Activated CD4-positive, alpha-beta memory T cell treated with anti-CD3 and anti-CD28 coated beads for 36 hours (primary cell): ENCODE measurements at regions not wholly inside any gene's neighbourhood (a gene's known extent, or its start where the extent isn't known, plus 50 kb on each side); places are given as distances from the start of the nearest gene placed in this dataset.
"Not testable (repeated sequence)": the region's sequence is repeated elsewhere in the genome, so short reads cannot be mapped to it uniquely, and the experiment has no call there.

Source experiments
- CTCF ChIA-PET: fragments of 350-600 bp; sonication (Branson Sonifier 250); formaldehyde crosslinking; loops from one replicate; lab custom pipeline; 2021; ENCODE audit warnings: antibody characterized with exemption, inconsistent platforms; lab: Charles Lee
- POLR2A ChIA-PET: fragments of 350-600 bp; sonication (Branson Sonifier 250); formaldehyde crosslinking; loops from one replicate; lab custom pipeline; 2021; ENCODE audit warnings: antibody characterized with exemption; lab: Charles Lee
- DNase-seq: peaks from one replicate; pipeline ENCODE4 v3.0.0-alpha.2; 2020
- H3K27ac Mint-ChIP-seq: one replicate; pipeline ENCODE4 v1.8.0; 2021; ENCODE audit warnings: mixed read lengths
- H3K27me3 Mint-ChIP-seq: one replicate; pipeline ENCODE4 v1.8.0; 2021; ENCODE audit warnings: mixed read lengths
- H3K36me3 Mint-ChIP-seq: one replicate; pipeline ENCODE4 v1.8.0; 2021; ENCODE audit warnings: mixed read lengths
- H3K4me1 Mint-ChIP-seq: one replicate; pipeline ENCODE4 v1.8.0; 2021; ENCODE audit warnings: low read depth, mixed read lengths
- H3K4me3 Mint-ChIP-seq: one replicate; pipeline ENCODE4 v1.8.0; 2021; ENCODE audit warnings: mild to moderate bottlenecking, mixed read lengths
- H3K9me3 Mint-ChIP-seq: one replicate; pipeline ENCODE4 v1.8.0; 2021; ENCODE audit warnings: mixed read lengths
- intact Hi-C: fragments of 100-400 bp; cut with micrococcal nuclease; formaldehyde crosslinking; loops from one replicate; pipeline ENCODE4 v1.15.1; 2023

GRCh38 chrX:149420566-149420965 is 84.5 kb downstream of the IDS start:
- H3K4me1 Mint-ChIP-seq, H3K27me3 Mint-ChIP-seq, intact Hi-C loops, DNase-seq, CTCF ChIA-PET, H3K9me3 Mint-ChIP-seq, H3K27ac Mint-ChIP-seq, POLR2A ChIA-PET, H3K4me3 Mint-ChIP-seq, H3K36me3 Mint-ChIP-seq: not testable (repeated sequence)

GRCh38 chrX:149398027-149398426 is 107.1 kb downstream of the IDS start:
- Mint-ChIP-seq H3K27ac (no peak overlapping the region), H3K4me3 (no peak overlapping the region), H3K9me3 (no peaks in the 10 kb centered on the region), H3K36me3 (no peaks in the 10 kb centered on the region), H3K27me3 (no peaks in the 10 kb centered on the region), H3K4me1 (no peaks in the 10 kb centered on the region)
- CTCF ChIA-PET = no interaction called here
- intact Hi-C loops = no loop called here
- DNase-seq = no peak
- POLR2A ChIA-PET = no interaction called here

- CTCF ChIA-PET = no interaction called here
- intact Hi-C loops = no loop called here
- DNase-seq = no peak
- Mint-ChIP-seq H3K27ac (no peak overlapping the region), H3K4me1 (no peaks in the 10 kb centered on the region), H3K36me3 (no peaks in the 10 kb centered on the region), H3K9me3 (no peaks in the 10 kb centered on the region), H3K4me3 (no peak overlapping the region), H3K27me3 (no peaks in the 10 kb centered on the region)
- POLR2A ChIA-PET = no interaction called here
Measured at GRCh38 chrX:149392921-149393320, 112.2 kb downstream of the IDS start.

- POLR2A ChIA-PET = no interaction called here
- Mint-ChIP-seq H3K4me3 (no peak overlapping the region), H3K27ac (no peak overlapping the region), H3K36me3 (no peaks in the 10 kb centered on the region), H3K4me1 (no peaks in the 10 kb centered on the region), H3K27me3 (no peaks in the 10 kb centered on the region), H3K9me3 (peaks cover 4% of the 10 kb centered on the region)
- CTCF ChIA-PET = no interaction called here
- no peak for DNase-seq
- intact Hi-C loops = no loop called here
Measured at GRCh38 chrX:149383852-149384251, 121.3 kb downstream of the IDS start.

- intact Hi-C loops = no loop called here
- H3K4me1 Mint-ChIP-seq = no peaks in the 10 kb centered on the region
- DNase-seq = no peak
- no peak overlapping the region for H3K4me3 Mint-ChIP-seq
- no peaks in the 10 kb centered on the region for H3K9me3 Mint-ChIP-seq
- H3K27me3 Mint-ChIP-seq = no peaks in the 10 kb centered on the region
- no peak overlapping the region for H3K27ac Mint-ChIP-seq
- H3K36me3 Mint-ChIP-seq = no peaks in the 10 kb centered on the region
- POLR2A ChIA-PET = no interaction called here
- CTCF ChIA-PET = no interaction called here
Measured at GRCh38 chrX:149374751-149375150, 130.4 kb downstream of the IDS start.

GRCh38 chrX:149372866-149373265 is 132.2 kb downstream of the IDS start:
- CTCF ChIA-PET = no interaction called here

GRCh38 chrX:149371986-149372385 is 133.1 kb downstream of the IDS start:
- Mint-ChIP-seq H3K27ac (no peak overlapping the region), H3K36me3 (no peaks in the 10 kb centered on the region), H3K27me3 (no peaks in the 10 kb centered on the region), H3K4me1 (no peaks in the 10 kb centered on the region), H3K4me3 (no peak overlapping the region), H3K9me3 (no peaks in the 10 kb centered on the region)
- ChIA-PET POLR2A (no interaction called here), CTCF (interaction anchor here (1.1 kb wide), 1 partner anchor 99 kb away, joined by 4 read pairs; no protein-coding TSS in a partner anchor)
- intact Hi-C loops = no loop called here
- DNase-seq = no peak

More at GRCh38 chrX:149372866-149373265, 132.2 kb downstream of the IDS start:
- H3K9me3 Mint-ChIP-seq = no peaks in the 10 kb centered on the region
- H3K27me3 Mint-ChIP-seq = no peaks in the 10 kb centered on the region
- POLR2A ChIA-PET = no interaction called here
- H3K4me3 Mint-ChIP-seq = no peak overlapping the region
- H3K4me1 Mint-ChIP-seq = no peaks in the 10 kb centered on the region
- H3K27ac Mint-ChIP-seq = no peak overlapping the region
- DNase-seq = no peak
- no peaks in the 10 kb centered on the region for H3K36me3 Mint-ChIP-seq
- intact Hi-C loops = no loop called here

- Mint-ChIP-seq H3K4me3 (no peak overlapping the region), H3K9me3 (no peaks in the 10 kb centered on the region), H3K27ac (no peak overlapping the region), H3K4me1 (no peaks in the 10 kb centered on the region), H3K36me3 (no peaks in the 10 kb centered on the region), H3K27me3 (no peaks in the 10 kb centered on the region)
- ChIA-PET CTCF (no interaction called here), POLR2A (no interaction called here)
- intact Hi-C loops = no loop called here
- DNase-seq = no peak
Measured at GRCh38 chrX:149370097-149370496, 135.0 kb downstream of the IDS start.

- intact Hi-C loops = no loop called here
- no peak overlapping the region for H3K4me3 Mint-ChIP-seq
- POLR2A ChIA-PET = no interaction called here
- CTCF ChIA-PET = no interaction called here
- H3K36me3 Mint-ChIP-seq = no peaks in the 10 kb centered on the region
- H3K4me1 Mint-ChIP-seq = no peaks in the 10 kb centered on the region
- H3K9me3 Mint-ChIP-seq = no peaks in the 10 kb centered on the region
- no peak for DNase-seq
- no peaks in the 10 kb centered on the region for H3K27me3 Mint-ChIP-seq
- no peak overlapping the region for H3K27ac Mint-ChIP-seq
Measured at GRCh38 chrX:149365552-149365951, 139.6 kb downstream of the IDS start.

- no peaks in the 10 kb centered on the region for H3K27me3 Mint-ChIP-seq
- intact Hi-C loops = no loop called here
- CTCF ChIA-PET = no interaction called here
- no peaks in the 10 kb centered on the region for H3K36me3 Mint-ChIP-seq
- H3K4me1 Mint-ChIP-seq = no peaks in the 10 kb centered on the region
- POLR2A ChIA-PET = no interaction called here
- no peaks in the 10 kb centered on the region for H3K9me3 Mint-ChIP-seq
- no peak overlapping the region for H3K4me3 Mint-ChIP-seq
- H3K27ac Mint-ChIP-seq = no peak overlapping the region
- no peak for DNase-seq
Measured at GRCh38 chrX:149365061-149365460, 140.0 kb downstream of the IDS start.

- Mint-ChIP-seq H3K9me3 (peaks cover under 1% of the 10 kb centered on the region), H3K27me3 (no peaks in the 10 kb centered on the region), H3K4me3 (no peak overlapping the region), H3K36me3 (no peaks in the 10 kb centered on the region), H3K4me1 (no peaks in the 10 kb centered on the region), H3K27ac (no peak overlapping the region)
- no peak for DNase-seq
- POLR2A ChIA-PET = no interaction called here
- CTCF ChIA-PET = no interaction called here
- intact Hi-C loops = no loop called here
Measured at GRCh38 chrX:149363965-149364364, 141.1 kb downstream of the IDS start.

GRCh38 chrX:149346306-149346705 is 158.8 kb downstream of the IDS start:
- no peak for DNase-seq
- no peaks in the 10 kb centered on the region for H3K9me3 Mint-ChIP-seq
- CTCF ChIA-PET = no interaction called here

GRCh38 chrX:149322316-149322715 is 182.8 kb downstream of the IDS start:
- H3K4me1 Mint-ChIP-seq = no peaks in the 10 kb centered on the region
- H3K4me3 Mint-ChIP-seq = no peak overlapping the region
- intact Hi-C loops = no loop called here
- no peak for DNase-seq
- ChIA-PET CTCF (no interaction called here), POLR2A (no interaction called here)
- no peaks in the 10 kb centered on the region for H3K36me3 Mint-ChIP-seq
- no peak overlapping the region for H3K27ac Mint-ChIP-seq
- no peaks in the 10 kb centered on the region for H3K27me3 Mint-ChIP-seq
- H3K9me3 Mint-ChIP-seq = no peaks in the 10 kb centered on the region

More at GRCh38 chrX:149346306-149346705, 158.8 kb downstream of the IDS start:
- Mint-ChIP-seq H3K27me3 (no peaks in the 10 kb centered on the region), H3K4me3 (no peak overlapping the region), H3K36me3 (no peaks in the 10 kb centered on the region), H3K27ac (no peak overlapping the region), H3K4me1 (no peaks in the 10 kb centered on the region)
- intact Hi-C loops = no loop called here
- POLR2A ChIA-PET = no interaction called here
